GM19372 (cell line): ENCODE measurements at regions not wholly inside any gene's neighbourhood (a gene's known extent, or its start where the extent isn't known, plus 50 kb on each side); places are given as distances from the start of the nearest gene placed in this dataset.

Experiments
- ATAC-seq: cut with Tn5 transposase; IDR thresholded peaks from one replicate; pipeline ENCODE4 v1.9.1; 2021; ENCODE audit warnings: mild to moderate bottlenecking, low read depth, moderate library complexity; ENCODE audit not compliant: unreplicated experiment

DNA sequence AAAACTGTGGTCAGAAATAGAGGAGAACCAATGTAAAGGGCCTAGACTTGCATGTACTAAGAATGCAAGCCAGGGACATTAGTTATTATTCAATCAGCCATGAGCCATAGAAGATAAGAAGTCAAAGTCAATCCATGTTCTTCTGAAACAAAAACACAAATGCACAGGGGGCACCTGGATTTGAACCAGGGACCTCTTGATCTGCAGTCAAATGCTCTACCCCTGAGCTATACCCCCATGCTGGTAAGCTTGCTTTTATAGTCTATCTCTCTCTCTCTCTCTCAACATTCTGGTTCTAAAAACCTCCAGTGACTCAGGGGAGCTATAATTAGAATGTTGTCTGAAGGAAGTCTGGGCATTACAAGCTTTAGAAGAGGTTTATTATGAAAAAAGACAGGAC, 85.6 kb upstream of the ACP3 start:
- no peak for ATAC-seq

DNA sequence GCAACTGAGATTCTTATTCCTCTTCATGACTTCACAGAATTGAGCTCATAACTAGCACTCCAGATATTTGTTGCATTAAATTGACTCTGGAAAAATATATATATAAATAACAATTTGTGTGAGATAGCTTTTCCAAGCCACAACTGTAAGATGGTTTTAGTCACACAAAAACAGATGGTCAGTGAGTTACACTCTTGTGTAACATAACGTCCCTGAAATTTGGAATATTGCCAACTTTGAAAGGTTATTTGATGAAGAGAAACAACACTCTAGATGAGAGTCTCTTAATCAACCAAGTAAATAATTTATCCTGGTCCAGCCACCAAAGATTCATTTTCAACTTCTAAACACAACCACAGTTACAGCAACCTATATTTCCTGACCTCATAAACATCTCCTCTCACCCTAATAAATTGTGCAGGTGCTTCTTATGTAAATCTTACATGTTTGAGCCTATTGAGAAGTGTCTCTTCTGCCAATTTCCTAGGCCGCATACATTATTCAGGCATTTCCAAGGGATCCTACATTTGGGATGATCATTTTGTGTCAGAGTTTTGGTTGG, 84.9 kb upstream of the ACP3 start:
- peak; percentile 39 for ATAC-seq

DNA sequence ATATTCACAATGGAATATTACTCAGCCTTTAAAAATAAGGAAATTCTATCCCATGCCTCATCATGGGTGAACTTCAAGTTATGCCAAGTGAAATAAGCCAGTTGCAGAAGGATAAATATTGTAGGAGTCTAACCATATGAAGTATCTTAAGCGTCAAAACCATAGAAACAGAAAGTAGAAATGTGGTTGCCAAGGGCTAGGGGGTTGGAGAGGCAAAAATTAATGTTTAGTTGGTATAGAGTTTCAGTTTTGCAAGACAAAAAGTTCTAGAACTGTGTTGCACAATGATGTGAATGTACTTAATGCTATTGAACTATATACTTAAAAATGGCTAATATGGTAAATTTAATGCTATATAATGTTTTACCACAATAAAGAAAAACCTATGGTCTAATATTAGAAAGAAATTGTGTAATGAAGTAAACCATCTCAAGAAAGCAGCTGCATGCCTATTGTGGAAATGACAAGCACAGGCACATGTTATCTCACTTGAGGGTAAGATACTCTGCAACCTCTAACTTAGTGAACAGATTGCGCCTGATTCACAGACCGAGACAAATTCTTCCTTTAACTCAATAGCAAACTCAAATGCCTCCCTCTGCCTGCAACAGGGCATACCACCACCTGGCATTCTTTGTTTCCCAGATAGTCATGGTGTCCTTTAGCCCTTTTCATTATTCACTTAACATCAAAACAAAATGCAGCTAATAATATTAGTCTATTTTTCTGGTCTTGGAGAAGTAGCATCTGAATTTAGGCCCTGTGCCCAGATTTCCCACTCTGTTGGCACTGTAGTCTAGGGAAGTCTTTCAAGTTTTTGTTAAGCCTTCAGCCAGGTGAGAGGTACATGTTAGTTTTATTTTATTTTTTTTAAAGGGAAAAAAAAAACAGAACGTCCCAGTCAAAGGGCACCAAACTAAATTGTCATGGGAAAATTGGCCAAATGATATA, 80.2 kb upstream of the ACP3 start:
- ATAC-seq, result peak; percentile 64

DNA sequence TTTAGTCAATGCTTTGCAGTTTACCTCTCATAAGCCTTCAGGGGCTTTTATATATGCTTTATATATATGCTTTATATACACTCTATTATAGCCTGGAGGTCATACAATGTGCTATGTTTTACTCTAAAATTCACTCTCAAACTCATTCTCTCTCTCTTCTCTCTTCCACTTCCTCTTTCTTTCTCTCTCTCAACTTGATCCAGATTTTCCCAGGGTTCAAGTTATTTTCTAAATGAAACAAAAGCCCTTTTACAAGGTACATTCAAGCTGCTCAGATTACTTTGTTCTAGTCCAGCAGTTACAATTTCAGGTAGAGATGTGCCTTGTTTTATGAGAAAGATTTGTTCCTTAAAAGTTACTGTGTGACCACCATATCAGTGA, 79.6 kb upstream of the ACP3 start:
- no peak for ATAC-seq

DNA sequence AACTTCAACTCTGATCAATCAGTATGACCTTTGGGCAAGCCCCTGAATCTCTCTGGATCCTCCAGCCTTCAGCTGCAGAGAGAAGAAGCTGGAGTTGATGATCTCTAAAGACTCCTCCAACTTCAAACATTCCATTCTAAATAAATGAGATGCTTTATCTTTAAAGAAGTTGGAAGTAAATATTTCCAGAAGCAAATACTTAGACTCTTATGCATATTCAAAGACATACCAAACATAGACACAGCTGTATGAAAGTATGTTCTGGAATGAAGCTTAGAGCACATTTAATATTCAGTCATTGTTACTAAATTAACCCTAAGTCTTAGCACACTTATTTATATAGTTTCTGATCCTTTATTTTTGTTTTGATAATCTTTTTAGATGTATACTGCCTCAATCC, 77.6 kb upstream of the ACP3 start:
- ATAC-seq, result no peak

DNA sequence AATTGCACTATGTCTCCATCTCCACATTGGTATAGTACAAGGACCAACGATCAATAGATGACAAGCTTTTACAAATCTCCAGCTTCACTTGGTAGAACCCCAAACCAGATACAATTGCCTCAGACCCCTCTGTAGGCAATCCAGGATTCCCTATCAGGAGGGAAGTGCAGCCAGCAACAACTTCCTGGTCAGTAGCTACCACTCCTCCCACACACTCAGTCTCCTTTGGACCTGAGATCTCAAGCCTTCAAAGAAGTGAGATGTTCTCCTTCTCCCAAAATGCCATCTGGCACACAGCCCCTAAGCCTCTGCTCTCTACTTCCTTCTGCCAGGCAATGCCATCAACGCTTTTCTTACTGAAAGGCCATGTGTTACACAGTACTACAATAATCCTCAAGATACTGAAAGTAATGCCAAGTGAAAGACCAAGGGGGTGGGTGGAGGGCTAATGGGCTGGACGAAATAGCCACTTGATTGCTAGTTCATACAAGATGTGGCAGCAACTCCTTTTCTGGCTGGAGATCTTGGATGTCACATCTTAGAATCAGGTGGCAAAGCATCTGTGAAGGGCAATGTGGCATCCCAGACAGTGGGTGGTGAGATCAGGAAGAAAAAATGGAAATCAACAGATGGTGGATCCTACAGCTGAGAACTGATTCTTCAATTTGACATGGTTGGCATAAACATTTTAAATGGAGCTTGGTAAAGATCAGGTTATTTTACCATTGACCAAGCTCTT, 75.3 kb upstream of the ACP3 start:
- ATAC-seq, result no peak

DNA sequence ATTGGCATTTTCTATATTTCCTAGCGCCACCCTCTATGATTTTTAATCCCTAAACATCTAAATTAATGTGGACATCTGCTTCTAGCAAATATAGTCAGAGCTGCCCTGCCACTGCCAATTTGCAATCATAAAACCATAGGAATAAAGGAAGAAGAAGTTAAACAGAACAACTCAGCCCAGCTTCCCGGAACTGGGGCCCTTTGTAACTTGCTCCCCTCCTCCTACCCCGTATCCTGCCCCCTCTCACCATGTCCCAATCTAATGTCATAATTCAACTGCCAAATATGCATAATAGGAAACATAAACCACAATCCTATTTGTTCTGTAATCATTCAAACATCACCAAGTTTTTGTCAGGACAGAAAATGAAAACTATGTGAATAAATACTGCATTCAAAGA, 74.4 kb upstream of the ACP3 start:
- no peak for ATAC-seq

- no peak for ATAC-seq
These were observed 71.6 kb upstream of the ACP3 start for GRCh38 chr3:132245552-132246142.

GRCh38 chr3:132246212-132246611, 71.0 kb upstream of the ACP3 start:
- no peak for ATAC-seq

DNA sequence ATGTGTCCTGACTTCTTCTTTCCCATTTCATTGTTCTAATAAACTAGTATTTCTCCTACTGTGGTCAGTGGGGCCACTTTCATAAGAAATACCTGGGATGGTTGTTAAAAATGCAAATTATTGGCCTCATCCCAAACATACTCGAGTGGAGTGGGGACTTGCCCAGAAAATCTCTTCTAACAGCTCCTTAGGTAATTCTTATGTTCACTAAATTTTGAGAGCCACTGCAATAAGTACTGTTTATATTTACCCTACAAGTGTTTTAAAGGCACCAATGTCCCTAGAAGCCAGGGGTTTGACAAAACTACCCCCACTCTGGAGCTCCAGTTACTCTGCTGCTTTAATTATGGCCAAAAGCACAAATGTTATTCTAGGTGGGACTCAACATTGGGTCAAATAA, 70.0 kb upstream of the ACP3 start:
- no peak for ATAC-seq

DNA sequence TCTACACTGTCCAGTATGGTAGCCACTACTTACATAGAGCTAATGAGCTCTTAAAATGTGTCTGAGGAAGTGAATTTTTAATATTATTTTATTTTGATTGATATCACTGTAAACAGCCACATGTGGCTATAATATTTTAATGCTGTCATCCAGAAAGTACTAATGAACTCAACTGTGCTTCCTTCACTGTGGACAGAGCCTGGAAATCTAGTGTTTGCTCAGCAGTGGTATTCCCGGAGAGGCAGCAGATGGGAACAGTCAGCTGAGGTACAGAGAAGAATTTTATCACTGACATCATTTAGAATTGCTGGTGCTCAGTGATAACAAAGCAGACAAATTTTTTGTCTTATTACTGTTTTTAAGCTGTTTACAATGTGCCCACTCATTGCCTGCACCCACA, 68.7 kb upstream of the ACP3 start:
- ATAC-seq, result no peak

DNA sequence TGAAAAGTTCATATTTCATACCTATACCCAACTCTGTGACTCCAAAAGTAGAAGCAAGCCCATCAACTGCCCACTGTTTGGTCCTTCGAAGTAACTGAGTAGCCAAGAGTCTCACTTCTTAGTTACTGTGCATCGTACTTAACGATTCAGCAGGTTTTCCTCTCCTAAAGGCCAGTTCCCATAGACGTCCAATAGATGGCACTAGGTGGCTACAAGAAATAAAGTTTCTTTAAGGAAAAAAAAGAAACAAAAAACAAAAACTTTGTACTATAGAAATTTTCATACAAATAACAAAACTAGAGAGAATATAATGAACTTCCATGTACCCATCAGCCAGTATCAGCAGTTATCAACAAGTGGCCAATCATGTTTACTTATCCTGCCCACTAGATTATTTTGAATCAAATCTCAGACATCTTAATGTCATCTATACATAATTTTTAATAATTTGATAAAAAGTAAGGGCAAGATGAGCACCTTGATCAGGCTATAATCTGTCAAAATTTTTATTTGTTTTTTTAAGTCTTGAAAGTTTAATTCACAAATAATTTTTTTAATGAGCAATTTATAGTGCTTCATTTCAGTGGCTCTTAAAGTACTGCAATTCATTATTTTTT, 63.8 kb upstream of the ACP3 start:
- ATAC-seq, result peak; percentile 54

- ATAC-seq, result no peak
These were observed 63.0 kb upstream of the ACP3 start for GRCh38 chr3:132254076-132254755.

DNA sequence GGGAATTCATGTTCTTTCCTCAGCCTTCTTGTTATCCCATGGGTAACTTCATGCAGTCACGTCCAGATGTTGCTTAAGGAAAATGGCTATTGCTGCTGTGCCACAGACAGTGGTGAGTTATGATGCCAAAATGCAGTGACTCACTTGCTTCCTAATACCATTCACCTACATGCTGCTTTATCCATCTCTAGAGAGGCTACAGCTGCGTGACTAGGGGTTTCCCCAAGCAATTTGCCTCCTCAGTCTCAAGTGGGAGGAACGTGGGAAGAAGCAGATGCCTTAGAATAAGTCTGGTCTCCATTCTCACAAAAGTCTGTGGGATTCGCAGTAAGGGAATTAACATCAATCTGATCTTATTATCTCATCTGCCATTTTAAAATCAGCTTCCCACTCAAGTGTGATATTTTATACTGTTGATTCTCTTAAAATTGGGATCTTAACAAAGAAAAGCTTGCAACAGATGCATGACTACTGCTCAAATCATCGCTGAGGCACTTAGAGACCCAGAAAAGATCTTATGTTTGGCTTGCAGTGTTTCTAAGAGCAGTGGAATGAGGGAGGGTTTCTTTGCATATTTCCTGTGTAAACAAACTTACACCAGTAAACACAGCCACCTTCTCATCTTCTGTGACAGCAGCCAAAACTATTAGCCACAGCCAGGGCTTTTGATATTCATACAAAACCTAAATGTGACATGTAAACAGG, 62.0 kb upstream of the ACP3 start:
- ATAC-seq, result no peak

- no peak for ATAC-seq
These were observed 60.2 kb upstream of the ACP3 start for GRCh38 chr3:132256989-132257388.

DNA sequence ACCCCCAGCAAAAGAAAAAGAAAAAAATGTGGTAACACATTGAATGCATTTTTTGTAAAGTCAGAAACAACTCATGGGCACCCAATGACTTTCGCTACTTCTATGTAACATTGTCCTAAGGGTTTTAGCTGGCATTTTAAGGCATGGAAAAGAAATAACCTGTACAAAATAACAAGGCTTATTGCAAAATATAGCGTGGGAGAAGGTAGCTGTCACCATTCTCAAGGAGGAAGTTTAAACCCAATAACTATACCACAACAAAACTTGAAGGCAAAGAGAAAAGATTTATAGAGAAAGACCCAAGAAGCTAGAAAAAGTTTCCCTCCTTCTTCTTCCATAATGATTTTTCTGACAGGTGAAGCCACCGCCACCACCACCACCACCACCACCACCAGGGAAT, 55.7 kb upstream of the ACP3 start:
- no peak for ATAC-seq

DNA sequence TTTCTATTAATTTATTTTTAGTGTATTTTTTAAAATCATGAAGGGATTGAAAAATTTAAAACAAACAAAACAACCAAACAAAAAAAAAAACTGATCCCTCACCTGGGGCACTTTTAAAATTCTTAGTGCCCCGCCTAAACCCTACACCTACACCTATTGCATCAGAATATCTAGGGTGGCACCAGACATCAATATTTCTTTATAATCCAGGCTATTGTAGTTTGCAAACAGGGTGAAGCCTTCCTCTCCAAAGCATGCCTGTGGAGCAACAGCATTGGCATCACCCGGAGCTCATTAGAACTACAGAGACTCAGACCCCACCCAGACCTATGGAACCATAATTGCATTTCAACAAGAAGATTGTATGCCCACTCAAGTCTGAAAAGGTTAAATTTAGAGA, 54.9 kb upstream of the ACP3 start:
- ATAC-seq, result no peak

- no peak for ATAC-seq
These were observed 54.3 kb upstream of the ACP3 start for GRCh38 chr3:132262956-132263355.

DNA sequence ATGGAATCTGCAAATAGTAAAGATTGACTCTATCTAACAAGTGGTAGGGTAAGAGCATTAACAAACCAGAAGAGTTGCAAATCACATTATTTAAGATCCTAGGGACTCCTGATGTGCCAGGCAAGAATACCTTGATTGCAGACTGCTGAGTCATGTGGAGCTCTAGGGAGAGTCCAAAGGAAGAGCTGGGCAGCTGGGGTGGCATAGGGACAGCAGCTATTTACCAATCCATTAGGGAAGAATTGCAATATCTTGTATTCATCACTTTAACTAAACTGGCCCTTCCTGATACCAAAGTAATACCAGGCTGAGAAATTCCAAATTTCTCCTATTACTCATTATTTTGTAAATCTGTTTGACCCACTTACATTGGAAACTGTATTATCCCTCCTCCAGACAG, 52.2 kb upstream of the ACP3 start:
- no peak for ATAC-seq

GRCh38 chr3:132265488-132265887, 51.7 kb upstream of the ACP3 start:
- no peak for ATAC-seq
